ENCODE measurements at regions not wholly inside any gene's neighbourhood (a gene's known extent, or its start where the extent isn't known, plus 50 kb on each side); places are given as distances from the start of the nearest gene placed in this dataset.

- no peaks in the 10 kb centered on the region for H3K36me3 ChIP-seq (ENCODE audit: control insufficient read depth in 1 of 2, insufficient read depth in 2 of 2, low read length in 2 of 2)
- ATAC-seq (no peak), DNase-seq (ENCODE audit: low read depth, low spot score) (no peak)
- BruUV-seq (replicated peaks): no TSS peak
- H3K4me3 ChIP-seq (replicated peaks in 1 of 2; ENCODE audit: low read depth in 1 of 2, low read length in 2 of 2): no peak overlapping the region
- CTCF ChIA-PET: interaction anchor here (1.2 to 1.3 kb wide), 2 partner anchors 310 to 790 kb away, joined by 3 to 4 read pairs; no protein-coding TSS in a partner anchor
- H4K20me1 ChIP-seq (ENCODE audit: insufficient read depth): no peaks in the 10 kb centered on the region
- no peak overlapping the region for H3K27ac ChIP-seq (ENCODE audit: low read depth, low read length)
- no peak overlapping the region for H2AFZ ChIP-seq (ENCODE audit: low read depth, low read length, poor library complexity, severe bottlenecking)
- no peaks in the 10 kb centered on the region for H3K4me1 ChIP-seq (ENCODE audit: control insufficient read depth in 1 of 2, insufficient read depth in 2 of 2, low read length in 2 of 2)
- no peak overlapping the region for H3K4me2 ChIP-seq (ENCODE audit: low read length)
- TF ChIP-seq RAD21 (IDR thresholded peaks at IDR 0.05; ENCODE audit: low read depth): no peak
- TF ChIP-seq JUND (IDR thresholded peaks at IDR 0.05): no peak
- TF ChIP-seq, protein P1, sequence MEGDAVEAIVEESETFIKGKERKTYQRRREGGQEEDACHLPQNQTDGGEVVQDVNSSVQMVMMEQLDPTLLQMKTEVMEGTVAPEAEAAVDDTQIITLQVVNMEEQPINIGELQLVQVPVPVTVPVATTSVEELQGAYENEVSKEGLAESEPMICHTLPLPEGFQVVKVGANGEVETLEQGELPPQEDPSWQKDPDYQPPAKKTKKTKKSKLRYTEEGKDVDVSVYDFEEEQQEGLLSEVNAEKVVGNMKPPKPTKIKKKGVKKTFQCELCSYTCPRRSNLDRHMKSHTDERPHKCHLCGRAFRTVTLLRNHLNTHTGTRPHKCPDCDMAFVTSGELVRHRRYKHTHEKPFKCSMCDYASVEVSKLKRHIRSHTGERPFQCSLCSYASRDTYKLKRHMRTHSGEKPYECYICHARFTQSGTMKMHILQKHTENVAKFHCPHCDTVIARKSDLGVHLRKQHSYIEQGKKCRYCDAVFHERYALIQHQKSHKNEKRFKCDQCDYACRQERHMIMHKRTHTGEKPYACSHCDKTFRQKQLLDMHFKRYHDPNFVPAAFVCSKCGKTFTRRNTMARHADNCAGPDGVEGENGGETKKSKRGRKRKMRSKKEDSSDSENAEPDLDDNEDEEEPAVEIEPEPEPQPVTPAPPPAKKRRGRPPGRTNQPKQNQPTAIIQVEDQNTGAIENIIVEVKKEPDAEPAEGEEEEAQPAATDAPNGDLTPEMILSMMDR (IDR thresholded peaks at IDR 0.05 in 2 of 3, conservative IDR thresholded peaks at IDR 0.05 in 1 of 3; ENCODE audit: borderline replicate concordance in 1 of 3, insufficient read depth in 1 of 3, low read depth in 2 of 3, low read length in 2 of 3): no peak
- TF ChIP-seq SRF (IDR thresholded peaks at IDR 0.05; ENCODE audit: low read depth): no peak
- TF ChIP-seq, protein P2, sequence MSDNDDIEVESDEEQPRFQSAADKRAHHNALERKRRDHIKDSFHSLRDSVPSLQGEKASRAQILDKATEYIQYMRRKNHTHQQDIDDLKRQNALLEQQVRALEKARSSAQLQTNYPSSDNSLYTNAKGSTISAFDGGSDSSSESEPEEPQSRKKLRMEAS (IDR thresholded peaks at IDR 0.05): no peak
- no peak for TF ChIP-seq ELF1 (IDR thresholded peaks at IDR 0.05; ENCODE audit: borderline replicate concordance, low read depth)
- no peak for TF ChIP-seq EZH2 (IDR thresholded peaks at IDR 0.05)
- no peak for TF ChIP-seq EGR1 (IDR thresholded peaks at IDR 0.05; ENCODE audit: low read depth)
- no peak for TF ChIP-seq TCF7L2 (IDR thresholded peaks at IDR 0.05; ENCODE audit: borderline replicate concordance, extremely low read depth, insufficient read depth, insufficient read length)
- TF ChIP-seq ZFX (IDR thresholded peaks at IDR 0.05): no peak
- TF ChIP-seq, protein P3, sequence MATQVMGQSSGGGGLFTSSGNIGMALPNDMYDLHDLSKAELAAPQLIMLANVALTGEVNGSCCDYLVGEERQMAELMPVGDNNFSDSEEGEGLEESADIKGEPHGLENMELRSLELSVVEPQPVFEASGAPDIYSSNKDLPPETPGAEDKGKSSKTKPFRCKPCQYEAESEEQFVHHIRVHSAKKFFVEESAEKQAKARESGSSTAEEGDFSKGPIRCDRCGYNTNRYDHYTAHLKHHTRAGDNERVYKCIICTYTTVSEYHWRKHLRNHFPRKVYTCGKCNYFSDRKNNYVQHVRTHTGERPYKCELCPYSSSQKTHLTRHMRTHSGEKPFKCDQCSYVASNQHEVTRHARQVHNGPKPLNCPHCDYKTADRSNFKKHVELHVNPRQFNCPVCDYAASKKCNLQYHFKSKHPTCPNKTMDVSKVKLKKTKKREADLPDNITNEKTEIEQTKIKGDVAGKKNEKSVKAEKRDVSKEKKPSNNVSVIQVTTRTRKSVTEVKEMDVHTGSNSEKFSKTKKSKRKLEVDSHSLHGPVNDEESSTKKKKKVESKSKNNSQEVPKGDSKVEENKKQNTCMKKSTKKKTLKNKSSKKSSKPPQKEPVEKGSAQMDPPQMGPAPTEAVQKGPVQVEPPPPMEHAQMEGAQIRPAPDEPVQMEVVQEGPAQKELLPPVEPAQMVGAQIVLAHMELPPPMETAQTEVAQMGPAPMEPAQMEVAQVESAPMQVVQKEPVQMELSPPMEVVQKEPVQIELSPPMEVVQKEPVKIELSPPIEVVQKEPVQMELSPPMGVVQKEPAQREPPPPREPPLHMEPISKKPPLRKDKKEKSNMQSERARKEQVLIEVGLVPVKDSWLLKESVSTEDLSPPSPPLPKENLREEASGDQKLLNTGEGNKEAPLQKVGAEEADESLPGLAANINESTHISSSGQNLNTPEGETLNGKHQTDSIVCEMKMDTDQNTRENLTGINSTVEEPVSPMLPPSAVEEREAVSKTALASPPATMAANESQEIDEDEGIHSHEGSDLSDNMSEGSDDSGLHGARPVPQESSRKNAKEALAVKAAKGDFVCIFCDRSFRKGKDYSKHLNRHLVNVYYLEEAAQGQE (IDR thresholded peaks at IDR 0.05; ENCODE audit: low read depth): no peak
- TF ChIP-seq, protein P4, sequence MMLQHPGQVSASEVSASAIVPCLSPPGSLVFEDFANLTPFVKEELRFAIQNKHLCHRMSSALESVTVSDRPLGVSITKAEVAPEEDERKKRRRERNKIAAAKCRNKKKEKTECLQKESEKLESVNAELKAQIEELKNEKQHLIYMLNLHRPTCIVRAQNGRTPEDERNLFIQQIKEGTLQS (IDR thresholded peaks at IDR 0.05): no peak
- TF ChIP-seq SP1 (IDR thresholded peaks at IDR 0.05; ENCODE audit: low read depth): no peak
- TF ChIP-seq POLR2AphosphoS5 (IDR thresholded peaks at IDR 0.05; ENCODE audit: low read depth, low read length): no peak
- no peak for TF ChIP-seq ZNF274 (IDR thresholded peaks at IDR 0.05; ENCODE audit: low read depth, low read length)
- POLR2A ChIA-PET: interaction anchor here (0.6 kb wide), 1 partner anchor 86 kb away, joined by 4 read pairs; the partner anchor contains the start of gene ANKRD17
- RAD21 ChIA-PET (ENCODE audit: low non-redundant PET in 1 of 2, low total read pairs in 2 of 2, uncharacterized antibody in 2 of 2, unreplicated experiment in 2 of 2): no interaction called here
- H3K79me2 ChIP-seq (ENCODE audit: insufficient read depth, low read length): no peaks in the 10 kb centered on the region
- no peaks in the 10 kb centered on the region for H3K9me2 ChIP-seq (ENCODE audit: insufficient read depth)
- no peaks in the 10 kb centered on the region for H3K9me3 ChIP-seq (ENCODE audit: control insufficient read depth in 1 of 2, insufficient read depth in 1 of 2, low read depth in 1 of 2, low read length in 2 of 2)
- H3K27me3 ChIP-seq (ENCODE audit: insufficient read depth, low read length): no peaks in the 10 kb centered on the region
- no peak overlapping the region for H3K9ac ChIP-seq (ENCODE audit: low read length)
- intact Hi-C loops (cut with micrococcal nuclease): loop anchor here (5.0 to 10.0 kb wide), 2 partner anchors 228 to 521 kb away; partner anchors contain the start of gene CXCL1
Measured at GRCh38 chr4:73344106-73344505, 60.0 kb upstream of the ALB start.

Data from HCT116 (cell line).